Esophagus squamous epithelium (tissue), 4 donors: ENCODE measurements at regions not wholly inside any gene's neighbourhood (a gene's known extent, or its start where the extent isn't known, plus 50 kb on each side); places are given as distances from the start of the nearest gene placed in this dataset.
"Not testable (repeated sequence)": the region's sequence is repeated elsewhere in the genome, so short reads cannot be mapped to it uniquely, and the experiment has no call there.

ENCODE experiments used
- POLR2A ChIP-seq, 4 donors: fragments of 450-650 bp; IDR thresholded peaks; one replicate each; pipeline ENCODE4 v1.6.1; 2017; ENCODE audit warnings: antibody characterized with exemption in 4 of 4, mild to moderate bottlenecking in 4 of 4, moderate library complexity in 3 of 4
- TF ChIP-seq, protein P1 (sequence below), 6 experiments: fragments of 450-650 bp in 4 of 6; fragments of 200-600 bp in 2 of 6; sonication (generic) in 2 of 6; IDR thresholded peaks; one replicate each; pipeline ENCODE4 v1.5.1; 2016 to 2019; ENCODE audit warnings: antibody characterized with exemption in 6 of 6, mild to moderate bottlenecking in 4 of 6, moderate library complexity in 4 of 6

DNA sequence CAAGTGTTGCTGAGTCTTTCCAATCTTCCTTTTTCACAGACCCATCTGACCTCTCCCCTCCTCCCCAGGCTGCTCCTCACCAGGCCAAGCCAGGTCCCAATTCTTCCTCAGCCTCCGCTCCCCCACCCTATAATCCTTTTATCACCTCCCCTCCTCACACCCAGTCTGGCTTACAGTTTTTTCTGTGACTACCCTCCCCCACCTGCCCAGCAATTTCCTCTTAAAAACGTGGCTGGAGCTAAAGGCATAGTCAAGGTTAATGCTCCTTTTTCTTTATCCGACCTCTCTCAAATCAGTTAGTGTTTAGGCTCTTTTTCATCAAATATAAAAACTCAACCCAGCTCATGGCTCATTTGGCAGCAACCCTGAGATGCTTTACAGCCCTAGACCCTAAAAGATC is 270.9 kb downstream of the NUF2 start:
- TF ChIP-seq, protein P1, sequence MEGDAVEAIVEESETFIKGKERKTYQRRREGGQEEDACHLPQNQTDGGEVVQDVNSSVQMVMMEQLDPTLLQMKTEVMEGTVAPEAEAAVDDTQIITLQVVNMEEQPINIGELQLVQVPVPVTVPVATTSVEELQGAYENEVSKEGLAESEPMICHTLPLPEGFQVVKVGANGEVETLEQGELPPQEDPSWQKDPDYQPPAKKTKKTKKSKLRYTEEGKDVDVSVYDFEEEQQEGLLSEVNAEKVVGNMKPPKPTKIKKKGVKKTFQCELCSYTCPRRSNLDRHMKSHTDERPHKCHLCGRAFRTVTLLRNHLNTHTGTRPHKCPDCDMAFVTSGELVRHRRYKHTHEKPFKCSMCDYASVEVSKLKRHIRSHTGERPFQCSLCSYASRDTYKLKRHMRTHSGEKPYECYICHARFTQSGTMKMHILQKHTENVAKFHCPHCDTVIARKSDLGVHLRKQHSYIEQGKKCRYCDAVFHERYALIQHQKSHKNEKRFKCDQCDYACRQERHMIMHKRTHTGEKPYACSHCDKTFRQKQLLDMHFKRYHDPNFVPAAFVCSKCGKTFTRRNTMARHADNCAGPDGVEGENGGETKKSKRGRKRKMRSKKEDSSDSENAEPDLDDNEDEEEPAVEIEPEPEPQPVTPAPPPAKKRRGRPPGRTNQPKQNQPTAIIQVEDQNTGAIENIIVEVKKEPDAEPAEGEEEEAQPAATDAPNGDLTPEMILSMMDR (IDR thresholded peaks at IDR 0.05), result not testable (repeated sequence)
- TF ChIP-seq POLR2A (IDR thresholded peaks at IDR 0.05), result not testable (repeated sequence)
